Thyroid gland (tissue), 4 donors: ENCODE measurements at regions not wholly inside any gene's neighbourhood (a gene's known extent, or its start where the extent isn't known, plus 50 kb on each side); places are given as distances from the start of the nearest gene placed in this dataset.

Experiments
- DNase-seq, 2 donors: peaks; one replicate each; pipeline ENCODE4 v3.0.0-alpha.2; 2019
- H3K27ac ChIP-seq, 3 donors: fragments of 200-600 bp; sonication (generic); 1 replicate in 2 of 3; 2 replicates in 1 of 3; pipeline ENCODE4 v1.5.1; 2016 to 2019; ENCODE audit warnings: mild to moderate bottlenecking in 1 of 3, moderate library complexity in 1 of 3
- H3K27me3 ChIP-seq: fragments of 200-600 bp; sonication (generic); one replicate; pipeline ENCODE4 v1.5.1; 2019
- H3K36me3 ChIP-seq, 2 donors: fragments of 200-600 bp; sonication (generic); one replicate each; pipeline ENCODE4 v1.5.1; 2016 to 2019
- H3K4me1 ChIP-seq, 2 donors: fragments of 200-600 bp; sonication (generic); one replicate each; pipeline ENCODE4 v1.5.1; 2017 to 2019
- H3K4me3 ChIP-seq, 3 donors: fragments of 200-600 bp; sonication (generic); replicated peaks in 1 of 3; 1 replicate in 2 of 3; 2 replicates in 1 of 3; pipeline ENCODE4 v1.5.1; 2016; ENCODE audit warnings: mild to moderate bottlenecking in 1 of 3
- H3K9me3 ChIP-seq: fragments of 200-600 bp; sonication (generic); one replicate; pipeline ENCODE4 v1.5.1; 2017
- CTCF ChIP-seq, 6 experiments: fragments of 200-600 bp in 3 of 6; fragments of 450-650 bp in 3 of 6; sonication (generic) in 3 of 6; IDR thresholded peaks; one replicate each; pipeline ENCODE4 v1.5.1; 2016 to 2019; ENCODE audit warnings: antibody characterized with exemption in 6 of 6, mild to moderate bottlenecking in 2 of 6, inconsistent platforms in 1 of 6, moderate library complexity in 1 of 6
- POLR2A ChIP-seq, 2 donors: fragments of 450-650 bp; IDR thresholded peaks; one replicate each; pipeline ENCODE4 v1.6.1; 2017; ENCODE audit warnings: antibody characterized with exemption in 2 of 2, mild to moderate bottlenecking in 2 of 2, moderate library complexity in 1 of 2
- WGBS, 2 donors: methylation state at CpG; one replicate each; pipeline ENCODE4 v1.1.5; 2017; 5-methylcytosine and 5-hydroxymethylcytosine counted together
- intact Hi-C: fragments of 100-400 bp; cut with DNase I; formaldehyde crosslinking; loops from one replicate; pipeline ENCODE4 v1.15.1; 2023

GRCh38 chr4:25474690-25475089 lies 97.6 kb downstream of the ANAPC4 start:
- no peak for DNase-seq
- WGBS, 2 donors = 75 to 87% methylated on average over 4 of the region's 4 CpGs
- Histone ChIP-seq H3K36me3 (no peaks in the 10 kb centered on the region), H3K4me3 (no peak overlapping the region), H3K27ac (no peak overlapping the region), H3K27me3 (no peaks in the 10 kb centered on the region), H3K9me3 (no peaks in the 10 kb centered on the region), H3K4me1 (no peaks in the 10 kb centered on the region)
- no peak for TF ChIP-seq POLR2A (IDR thresholded peaks at IDR 0.05)
- TF ChIP-seq CTCF (IDR thresholded peaks at IDR 0.05) = no peak
- intact Hi-C loops = no loop called here

GRCh38 chr4:25477221-25477620 lies 100.2 kb downstream of the ANAPC4 start:
- Histone ChIP-seq H3K27ac (no peak overlapping the region), H3K36me3 (no peaks in the 10 kb centered on the region), H3K9me3 (no peaks in the 10 kb centered on the region), H3K4me3 (no peak overlapping the region), H3K27me3 (no peaks in the 10 kb centered on the region), H3K4me1 (no peaks in the 10 kb centered on the region)
- intact Hi-C loops = no loop called here
- TF ChIP-seq POLR2A (IDR thresholded peaks at IDR 0.05) (no peak), CTCF (IDR thresholded peaks at IDR 0.05) (no peak)
- WGBS, 2 donors = 65 to 77% methylated on average over 1 of the region's 1 CpG
- DNase-seq = no peak

- no peak overlapping the region for H3K4me3 ChIP-seq
- no peak overlapping the region for H3K27ac ChIP-seq
- no peaks in the 10 kb centered on the region for H3K9me3 ChIP-seq
- intact Hi-C loops = no loop called here
- no peak for TF ChIP-seq POLR2A (IDR thresholded peaks at IDR 0.05)
- TF ChIP-seq CTCF (IDR thresholded peaks at IDR 0.05) = no peak
- WGBS, 2 donors = 59 to 66% methylated on average over 2 of the region's 2 CpGs
- H3K36me3 ChIP-seq = no peaks in the 10 kb centered on the region
- no peaks in the 10 kb centered on the region for H3K27me3 ChIP-seq
- no peaks in the 10 kb centered on the region for H3K4me1 ChIP-seq
- DNase-seq = no peak
Measured at GRCh38 chr4:25481648-25482047, 104.6 kb downstream of the ANAPC4 start.

- DNase-seq = no peak
- TF ChIP-seq POLR2A (IDR thresholded peaks at IDR 0.05) (no peak), CTCF (IDR thresholded peaks at IDR 0.05) (no peak)
- no peak overlapping the region for H3K27ac ChIP-seq
- H3K4me1 ChIP-seq = no peaks in the 10 kb centered on the region
- intact Hi-C loops = no loop called here
- 77 to 79% methylated on average over 3 of the region's 3 CpGs for WGBS, 2 donors
- H3K4me3 ChIP-seq = no peak overlapping the region
- no peaks in the 10 kb centered on the region for H3K27me3 ChIP-seq
- no peaks in the 10 kb centered on the region for H3K9me3 ChIP-seq
- H3K36me3 ChIP-seq = no peaks in the 10 kb centered on the region
Measured at GRCh38 chr4:25484243-25484721, 107.2 kb downstream of the ANAPC4 start.

- H3K27ac ChIP-seq = no peak overlapping the region
- no peaks in the 10 kb centered on the region for H3K36me3 ChIP-seq
- no peaks in the 10 kb centered on the region for H3K27me3 ChIP-seq
- H3K4me1 ChIP-seq = no peaks in the 10 kb centered on the region
- intact Hi-C loops = no loop called here
- 72 to 87% methylated on average over 6 of the region's 6 CpGs for WGBS, 2 donors
- no peak for DNase-seq
- H3K4me3 ChIP-seq = no peak overlapping the region
- TF ChIP-seq POLR2A (IDR thresholded peaks at IDR 0.05) (no peak), CTCF (IDR thresholded peaks at IDR 0.05) (no peak)
- no peaks in the 10 kb centered on the region for H3K9me3 ChIP-seq
Measured at GRCh38 chr4:25485104-25485503, 108.0 kb downstream of the ANAPC4 start.
